Natural killer cell (primary cell): ENCODE measurements at regions not wholly inside any gene's neighbourhood (a gene's known extent, or its start where the extent isn't known, plus 50 kb on each side); places are given as distances from the start of the nearest gene placed in this dataset.
"Not testable (repeated sequence)": the region's sequence is repeated elsewhere in the genome, so short reads cannot be mapped to it uniquely, and the experiment has no call there.

Source experiments
- ATAC-seq, 3 donors: fragments of 150-1000 bp in 2 of 3; fragments of 200-7000 bp in 1 of 3; cut with Tn5 transposase; 1 replicate in 1 of 3; 2 replicates in 2 of 3; pipeline ENCODE4 v1.10.0; 2021; ENCODE audit warnings: mild to moderate bottlenecking in 2 of 3, moderate library complexity in 2 of 3
- DNase-seq, 2 donors: peaks; one replicate each; pipeline versions ENCODE4 v3.0.0 to v3.0.0-alpha.2; 2013 to 2021; ENCODE audit warnings: mixed read lengths in 1 of 2
- H3K27ac ChIP-seq: one replicate; pipeline ENCODE4 v1.5.1; 2013; ENCODE audit warnings: mild to moderate bottlenecking, low read length
- H3K27me3 ChIP-seq: one replicate; pipeline ENCODE4 v1.6.1; 2013; ENCODE audit warnings: low read length; ENCODE audit not compliant: control insufficient read depth, insufficient read depth
- H3K36me3 ChIP-seq: one replicate; pipeline ENCODE4 v1.6.1; 2013; ENCODE audit warnings: low read length; ENCODE audit not compliant: control insufficient read depth, insufficient read depth
- H3K4me1 ChIP-seq: one replicate; pipeline ENCODE4 v1.6.1; 2013; ENCODE audit warnings: low read length; ENCODE audit not compliant: control insufficient read depth, insufficient read depth
- H3K4me3 ChIP-seq: one replicate; pipeline ENCODE4 v1.5.1; 2013; ENCODE audit warnings: low read length
- H3K9me3 ChIP-seq: one replicate; pipeline ENCODE4 v1.6.1; 2013; ENCODE audit warnings: low read length; ENCODE audit not compliant: control insufficient read depth, insufficient read depth
- H3K27ac Mint-ChIP-seq, 2 donors: one replicate each; pipeline ENCODE4 v1.8.0; 2022; ENCODE audit warnings: mild to moderate bottlenecking in 2 of 2, mixed read lengths in 2 of 2, moderate library complexity in 1 of 2
- H3K27me3 Mint-ChIP-seq, 2 donors: one replicate each; pipeline ENCODE4 v1.8.0; 2022; ENCODE audit warnings: low read depth in 2 of 2, mixed read lengths in 2 of 2
- H3K36me3 Mint-ChIP-seq: one replicate; pipeline ENCODE4 v1.8.0; 2022; ENCODE audit warnings: mixed read lengths
- H3K4me1 Mint-ChIP-seq, 2 donors: one replicate each; pipeline ENCODE4 v1.8.0; 2022; ENCODE audit warnings: mixed read lengths in 2 of 2
- H3K4me3 Mint-ChIP-seq: one replicate; pipeline ENCODE4 v1.8.0; 2022; ENCODE audit warnings: mild to moderate bottlenecking, moderate library complexity, mixed read lengths
- H3K9me3 Mint-ChIP-seq, 2 donors: one replicate each; pipeline ENCODE4 v1.8.0; 2022; ENCODE audit warnings: mixed read lengths in 2 of 2
- CTCF ChIP-seq: fragments of 200-600 bp; IDR thresholded peaks from one replicate; pipeline ENCODE4 v1.8.0; 2022; ENCODE audit warnings: antibody characterized with exemption
- WGBS: methylation state at CpG from one replicate; pipeline ENCODE4 v1.1.7; 2013; ENCODE audit warnings: missing lambda C conversion rate; ENCODE audit not compliant: insufficient coverage; 5-methylcytosine and 5-hydroxymethylcytosine counted together
- intact Hi-C: fragments of 100-400 bp; cut with micrococcal nuclease; formaldehyde crosslinking; loops from one replicate; pipeline ENCODE4 v1.14.2; 2022

- H3K4me3 Mint-ChIP-seq = no peak overlapping the region
- no peaks in the 10 kb centered on the region for H3K27me3 Mint-ChIP-seq
- H3K27ac Mint-ChIP-seq = no peak overlapping the region
- H3K9me3 Mint-ChIP-seq = peaks cover 2 to 13% of the 10 kb centered on the region in 2 donors
- Histone ChIP-seq H3K27ac (no peak overlapping the region), H3K36me3 (no peaks in the 10 kb centered on the region), H3K4me1 (no peaks in the 10 kb centered on the region), H3K9me3 (no peaks in the 10 kb centered on the region), H3K27me3 (no peaks in the 10 kb centered on the region), H3K4me3 (no peak overlapping the region)
- WGBS = 83% methylated on average over 1 of the region's 5 CpGs
- no peak for TF ChIP-seq CTCF
- no peaks in the 10 kb centered on the region for H3K4me1 Mint-ChIP-seq
- no peak for ATAC-seq
- no peaks in the 10 kb centered on the region for H3K36me3 Mint-ChIP-seq
- intact Hi-C loops = no loop called here
- DNase-seq = no peak
These were observed 770.8 kb downstream of the EPHA7 start for GRCh38 chr6:92648364-92649086.

DNA sequence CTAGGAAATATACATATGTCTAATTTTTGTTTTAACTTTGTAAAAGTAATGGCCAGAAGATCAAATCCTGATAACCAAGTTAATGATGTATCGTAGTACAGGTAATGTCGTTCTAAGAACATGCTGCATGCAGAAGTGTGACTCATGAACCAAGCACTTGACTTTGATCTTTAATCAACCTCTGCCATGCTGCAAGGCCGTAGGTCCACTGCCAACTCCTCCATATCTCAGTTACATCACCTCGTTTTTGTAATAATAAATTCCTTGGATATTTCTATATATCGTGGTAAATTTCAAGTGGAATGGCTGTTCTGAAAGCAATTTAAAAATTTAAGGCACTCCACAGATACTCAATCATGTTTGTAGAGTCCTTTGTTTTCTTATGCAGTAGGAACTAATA, 771.7 kb downstream of the EPHA7 start:
- Mint-ChIP-seq H3K27me3 (no peaks in the 10 kb centered on the region), H3K27ac (no peak overlapping the region), H3K36me3 (no peaks in the 10 kb centered on the region), H3K4me1 (no peaks in the 10 kb centered on the region), H3K9me3 (peaks cover 1 to 14% of the 10 kb centered on the region in 2 donors), H3K4me3 (no peak overlapping the region)
- H3K4me3 ChIP-seq = no peak overlapping the region
- H3K27ac ChIP-seq = no peak overlapping the region
- intact Hi-C loops = no loop called here
- ATAC-seq = no peak
- no peaks in the 10 kb centered on the region for H3K27me3 ChIP-seq
- no peak for DNase-seq
- no peak for TF ChIP-seq CTCF
- H3K9me3 ChIP-seq = no peaks in the 10 kb centered on the region
- no peaks in the 10 kb centered on the region for H3K36me3 ChIP-seq
- no peaks in the 10 kb centered on the region for H3K4me1 ChIP-seq
- WGBS = 88% methylated on average over 3 of the region's 5 CpGs

DNA sequence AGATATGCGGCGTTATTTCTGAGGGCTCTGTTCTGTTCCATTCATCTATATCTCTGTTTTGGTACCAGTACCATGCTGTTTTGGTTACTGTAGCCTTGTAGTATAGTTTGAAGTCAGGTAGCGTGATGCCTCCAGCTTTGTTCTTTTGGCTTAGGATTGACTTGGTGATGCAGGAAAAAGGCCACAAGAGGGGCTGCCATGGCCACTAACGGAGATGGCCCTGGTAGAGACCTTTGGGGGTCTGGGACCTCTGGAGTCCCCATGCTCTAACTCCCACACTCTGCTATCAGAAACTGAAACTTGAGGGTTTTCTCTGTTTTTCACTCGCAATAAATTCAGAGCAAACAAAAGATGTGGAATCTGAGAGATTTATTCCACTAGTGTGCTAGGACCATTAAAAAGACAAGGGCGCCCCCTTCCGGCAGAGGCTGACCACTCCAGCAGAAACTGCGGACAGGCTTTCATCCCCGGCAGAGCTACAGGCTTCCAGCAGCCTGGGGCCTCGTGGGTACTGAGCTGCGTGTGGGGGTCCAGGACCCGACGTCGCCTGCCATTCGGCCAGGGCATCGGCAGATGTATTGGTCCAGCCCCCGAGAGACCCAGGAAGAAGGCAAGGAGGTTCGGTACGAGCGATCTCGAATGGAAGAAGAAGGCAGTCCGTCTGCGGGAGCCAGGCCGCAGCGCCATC, 775.1 kb downstream of the EPHA7 start:
- intact Hi-C loops = loop anchor here (5.0 kb wide), 1 partner anchor 1562 kb away; no protein-coding TSS in a partner anchor
- peaks cover 10 to 12% of the 10 kb centered on the region in 2 donors for H3K9me3 Mint-ChIP-seq
- DNase-seq, H3K4me3 ChIP-seq, H3K36me3 Mint-ChIP-seq, H3K4me1 Mint-ChIP-seq, H3K27me3 Mint-ChIP-seq, H3K27ac Mint-ChIP-seq, H3K4me3 Mint-ChIP-seq, ATAC-seq, H3K4me1 ChIP-seq, H3K9me3 ChIP-seq, H3K36me3 ChIP-seq, H3K27me3 ChIP-seq, H3K27ac ChIP-seq: not testable (repeated sequence)
- 83% methylated on average over 22 of the region's 25 CpGs for WGBS

GRCh38 chr6:92635553-92636153, 783.7 kb downstream of the EPHA7 start:
- H3K9me3 Mint-ChIP-seq = peaks cover 12 to 20% of the 10 kb centered on the region in 2 donors
- Histone ChIP-seq H3K4me1 (no peaks in the 10 kb centered on the region), H3K4me3 (no peak overlapping the region), H3K9me3 (no peaks in the 10 kb centered on the region), H3K27me3 (no peaks in the 10 kb centered on the region), H3K36me3 (no peaks in the 10 kb centered on the region), H3K27ac (no peak overlapping the region)
- ATAC-seq (no peak), DNase-seq (no peak)
- H3K4me1 Mint-ChIP-seq = no peaks in the 10 kb centered on the region
- H3K4me3 Mint-ChIP-seq = no peak overlapping the region
- intact Hi-C loops = no loop called here
- TF ChIP-seq CTCF = no peak
- no peaks in the 10 kb centered on the region for H3K27me3 Mint-ChIP-seq
- H3K36me3 Mint-ChIP-seq = no peaks in the 10 kb centered on the region
- no peak overlapping the region for H3K27ac Mint-ChIP-seq
- WGBS = 85% methylated on average over 1 of the region's 3 CpGs
